GM18951 (cell line): ENCODE measurements at regions not wholly inside any gene's neighbourhood (a gene's known extent, or its start where the extent isn't known, plus 50 kb on each side); places are given as distances from the start of the nearest gene placed in this dataset.
"Not testable (repeated sequence)": the region's sequence is repeated elsewhere in the genome, so short reads cannot be mapped to it uniquely, and the experiment has no call there.

Experiments
- POLR2A ChIP-seq: IDR thresholded peaks from 4 replicates; pipeline ENCODE4 v1.6.1; 2011; ENCODE audit warnings: mild to moderate bottlenecking; ENCODE audit not compliant: insufficient read length, insufficient read depth; ENCODE audit errors: extremely low read depth
- in situ Hi-C: fragments of 300-500 bp; cut with MboI; formaldehyde crosslinking; loops from one replicate; pipeline ENCODE4 v1.12.0; 2022; ENCODE audit warnings: low sequenced_read_pairs, mixed read lengths, inconsistent platforms; ENCODE audit not compliant: unreplicated experiment

GRCh38 chr10:23493711-23494110 lies 54.8 kb downstream of the OTUD1 start:
- in situ Hi-C loops = no loop called here
- TF ChIP-seq POLR2A = no peak

GRCh38 chr10:23496727-23497126 lies 57.9 kb downstream of the OTUD1 start:
- in situ Hi-C loops = no loop called here
- no peak for TF ChIP-seq POLR2A

GRCh38 chr10:23499372-23500132 lies 60.7 kb downstream of the OTUD1 start:
- in situ Hi-C loops = no loop called here
- TF ChIP-seq POLR2A = no peak

- no peak for TF ChIP-seq POLR2A
- in situ Hi-C loops = no loop called here
Measured at GRCh38 chr10:23505797-23506465, 67.1 kb downstream of the OTUD1 start.

GRCh38 chr10:23512355-23513058 lies 73.6 kb downstream of the OTUD1 start:
- in situ Hi-C loops = no loop called here
- no peak for TF ChIP-seq POLR2A

GRCh38 chr10:23513621-23514020 lies 74.7 kb downstream of the OTUD1 start:
- in situ Hi-C loops = not testable (repeated sequence)

- in situ Hi-C loops = no loop called here
- TF ChIP-seq POLR2A = no peak
Measured at GRCh38 chr10:23514321-23514720, 75.4 kb downstream of the OTUD1 start.

GRCh38 chr10:23516530-23516929 lies 77.7 kb downstream of the OTUD1 start:
- TF ChIP-seq POLR2A = no peak

GRCh38 chr10:23517155-23517554 lies 78.3 kb downstream of the OTUD1 start:
- in situ Hi-C loops = no loop called here
- TF ChIP-seq POLR2A = no peak

More at GRCh38 chr10:23516530-23516929, 77.7 kb downstream of the OTUD1 start:
- in situ Hi-C loops = no loop called here

- in situ Hi-C loops = no loop called here
- TF ChIP-seq POLR2A = no peak
Measured at GRCh38 chr10:23521735-23522134, 82.9 kb downstream of the OTUD1 start.

GRCh38 chr10:23522345-23522744 lies 83.5 kb downstream of the OTUD1 start:
- in situ Hi-C loops = no loop called here
- no peak for TF ChIP-seq POLR2A

- in situ Hi-C loops = no loop called here
- TF ChIP-seq POLR2A = no peak
Measured at GRCh38 chr10:23523251-23523650, 84.4 kb downstream of the OTUD1 start.

- TF ChIP-seq POLR2A = no peak
- in situ Hi-C loops = loop anchor here (5.0 to 25.0 kb wide), 2 partner anchors 213 to 363 kb away; no protein-coding TSS in a partner anchor
Measured at GRCh38 chr10:23525406-23525805, 86.5 kb downstream of the OTUD1 start.
